ENCODE measurements at regions not wholly inside any gene's neighbourhood (a gene's known extent, or its start where the extent isn't known, plus 50 kb on each side); places are given as distances from the start of the nearest gene placed in this dataset.

DNA sequence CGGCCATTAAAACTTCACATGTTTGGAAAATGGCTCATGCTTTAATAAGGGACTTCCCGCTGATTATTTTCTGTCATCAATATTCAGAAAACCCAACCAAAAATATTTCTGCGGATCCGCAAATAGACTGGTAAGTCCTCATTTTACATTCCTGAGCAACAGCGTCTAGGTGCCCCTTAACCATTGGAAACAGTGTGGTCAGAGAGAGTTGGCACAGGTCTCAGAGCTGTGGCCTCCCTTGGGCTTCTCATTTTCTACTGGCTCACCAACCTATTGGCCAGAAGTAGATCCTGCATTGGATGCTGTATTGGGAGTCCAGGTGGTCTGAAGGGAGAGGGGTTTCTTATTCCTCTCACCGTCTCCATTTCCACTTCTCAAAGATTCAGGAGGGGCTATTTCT lies 348.1 kb upstream of the DCBLD2 start:
- TF ChIP-seq, protein P1, sequence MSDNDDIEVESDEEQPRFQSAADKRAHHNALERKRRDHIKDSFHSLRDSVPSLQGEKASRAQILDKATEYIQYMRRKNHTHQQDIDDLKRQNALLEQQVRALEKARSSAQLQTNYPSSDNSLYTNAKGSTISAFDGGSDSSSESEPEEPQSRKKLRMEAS (IDR thresholded peaks at IDR 0.05) = no peak
- TF ChIP-seq EGR1 (IDR thresholded peaks at IDR 0.05) = no peak
- TF ChIP-seq YY1 (IDR thresholded peaks at IDR 0.05; ENCODE audit: low read depth) = no peak
- TF ChIP-seq NFIC (IDR thresholded peaks at IDR 0.05) = no peak
- no peak for TF ChIP-seq TEAD4 (IDR thresholded peaks at IDR 0.05)
- TF ChIP-seq CREB1 (IDR thresholded peaks at IDR 0.05; ENCODE audit: low read depth) = no peak
- TF ChIP-seq TAF1 (IDR thresholded peaks at IDR 0.05; ENCODE audit: low read depth) = no peak
- no peak for TF ChIP-seq ZBTB7A (IDR thresholded peaks at IDR 0.05; ENCODE audit: low read depth)
- TF ChIP-seq, protein P2, sequence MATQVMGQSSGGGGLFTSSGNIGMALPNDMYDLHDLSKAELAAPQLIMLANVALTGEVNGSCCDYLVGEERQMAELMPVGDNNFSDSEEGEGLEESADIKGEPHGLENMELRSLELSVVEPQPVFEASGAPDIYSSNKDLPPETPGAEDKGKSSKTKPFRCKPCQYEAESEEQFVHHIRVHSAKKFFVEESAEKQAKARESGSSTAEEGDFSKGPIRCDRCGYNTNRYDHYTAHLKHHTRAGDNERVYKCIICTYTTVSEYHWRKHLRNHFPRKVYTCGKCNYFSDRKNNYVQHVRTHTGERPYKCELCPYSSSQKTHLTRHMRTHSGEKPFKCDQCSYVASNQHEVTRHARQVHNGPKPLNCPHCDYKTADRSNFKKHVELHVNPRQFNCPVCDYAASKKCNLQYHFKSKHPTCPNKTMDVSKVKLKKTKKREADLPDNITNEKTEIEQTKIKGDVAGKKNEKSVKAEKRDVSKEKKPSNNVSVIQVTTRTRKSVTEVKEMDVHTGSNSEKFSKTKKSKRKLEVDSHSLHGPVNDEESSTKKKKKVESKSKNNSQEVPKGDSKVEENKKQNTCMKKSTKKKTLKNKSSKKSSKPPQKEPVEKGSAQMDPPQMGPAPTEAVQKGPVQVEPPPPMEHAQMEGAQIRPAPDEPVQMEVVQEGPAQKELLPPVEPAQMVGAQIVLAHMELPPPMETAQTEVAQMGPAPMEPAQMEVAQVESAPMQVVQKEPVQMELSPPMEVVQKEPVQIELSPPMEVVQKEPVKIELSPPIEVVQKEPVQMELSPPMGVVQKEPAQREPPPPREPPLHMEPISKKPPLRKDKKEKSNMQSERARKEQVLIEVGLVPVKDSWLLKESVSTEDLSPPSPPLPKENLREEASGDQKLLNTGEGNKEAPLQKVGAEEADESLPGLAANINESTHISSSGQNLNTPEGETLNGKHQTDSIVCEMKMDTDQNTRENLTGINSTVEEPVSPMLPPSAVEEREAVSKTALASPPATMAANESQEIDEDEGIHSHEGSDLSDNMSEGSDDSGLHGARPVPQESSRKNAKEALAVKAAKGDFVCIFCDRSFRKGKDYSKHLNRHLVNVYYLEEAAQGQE (IDR thresholded peaks at IDR 0.05; ENCODE audit: low read depth) = no peak
- TF ChIP-seq CEBPB (IDR thresholded peaks at IDR 0.05) = no peak
- TF ChIP-seq TCF12 (IDR thresholded peaks at IDR 0.05; ENCODE audit: low read depth) = no peak
- no peak for TF ChIP-seq RAD21 (IDR thresholded peaks at IDR 0.05; ENCODE audit: low read depth)
- TF ChIP-seq, protein P3, sequence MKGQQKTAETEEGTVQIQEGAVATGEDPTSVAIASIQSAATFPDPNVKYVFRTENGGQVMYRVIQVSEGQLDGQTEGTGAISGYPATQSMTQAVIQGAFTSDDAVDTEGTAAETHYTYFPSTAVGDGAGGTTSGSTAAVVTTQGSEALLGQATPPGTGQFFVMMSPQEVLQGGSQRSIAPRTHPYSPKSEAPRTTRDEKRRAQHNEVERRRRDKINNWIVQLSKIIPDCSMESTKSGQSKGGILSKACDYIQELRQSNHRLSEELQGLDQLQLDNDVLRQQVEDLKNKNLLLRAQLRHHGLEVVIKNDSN (IDR thresholded peaks at IDR 0.05) = no peak
- TF ChIP-seq EP300 (IDR thresholded peaks at IDR 0.05; ENCODE audit: borderline replicate concordance) = no peak
- no peak for TF ChIP-seq FOXM1 (IDR thresholded peaks at IDR 0.05; ENCODE audit: borderline replicate concordance, low read depth)

DNA sequence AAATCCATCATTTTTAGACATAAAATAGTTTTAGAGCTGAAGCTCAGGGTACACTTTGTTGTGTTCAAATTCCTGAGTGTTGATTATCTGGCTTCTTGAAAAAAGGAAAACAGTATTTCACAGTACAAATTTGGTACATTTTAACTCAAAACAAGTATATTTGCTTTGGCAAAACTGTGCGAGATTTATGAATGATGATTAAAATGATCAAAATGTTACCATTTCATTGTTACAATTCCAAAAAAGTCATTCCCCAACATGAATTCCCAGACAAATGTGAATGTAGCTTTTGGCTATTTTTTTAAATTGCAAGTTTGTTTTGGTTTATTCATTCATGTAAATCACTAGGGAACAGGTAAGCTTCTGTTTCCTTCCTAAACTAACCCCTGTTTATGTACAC lies 347.4 kb upstream of the DCBLD2 start:
- TF ChIP-seq, protein P1 (IDR thresholded peaks at IDR 0.05) = no peak
- no peak for TF ChIP-seq TEAD4 (IDR thresholded peaks at IDR 0.05)
- no peak for TF ChIP-seq NFIC (IDR thresholded peaks at IDR 0.05)
- TF ChIP-seq EGR1 (IDR thresholded peaks at IDR 0.05) = no peak
- TF ChIP-seq TCF12 (IDR thresholded peaks at IDR 0.05; ENCODE audit: low read depth) = no peak
- TF ChIP-seq ZBTB7A (IDR thresholded peaks at IDR 0.05; ENCODE audit: low read depth) = no peak
- TF ChIP-seq CREB1 (IDR thresholded peaks at IDR 0.05; ENCODE audit: low read depth) = no peak
- TF ChIP-seq TAF1 (IDR thresholded peaks at IDR 0.05; ENCODE audit: low read depth) = no peak
- TF ChIP-seq, protein P2 (IDR thresholded peaks at IDR 0.05; ENCODE audit: low read depth) = no peak
- TF ChIP-seq CEBPB (IDR thresholded peaks at IDR 0.05) = no peak
- no peak for TF ChIP-seq FOXM1 (IDR thresholded peaks at IDR 0.05; ENCODE audit: borderline replicate concordance, low read depth)
- no peak for TF ChIP-seq YY1 (IDR thresholded peaks at IDR 0.05; ENCODE audit: low read depth)
- TF ChIP-seq, protein P3 (IDR thresholded peaks at IDR 0.05) = no peak
- TF ChIP-seq EP300 (IDR thresholded peaks at IDR 0.05; ENCODE audit: borderline replicate concordance) = no peak
- no peak for TF ChIP-seq RAD21 (IDR thresholded peaks at IDR 0.05; ENCODE audit: low read depth)

DNA sequence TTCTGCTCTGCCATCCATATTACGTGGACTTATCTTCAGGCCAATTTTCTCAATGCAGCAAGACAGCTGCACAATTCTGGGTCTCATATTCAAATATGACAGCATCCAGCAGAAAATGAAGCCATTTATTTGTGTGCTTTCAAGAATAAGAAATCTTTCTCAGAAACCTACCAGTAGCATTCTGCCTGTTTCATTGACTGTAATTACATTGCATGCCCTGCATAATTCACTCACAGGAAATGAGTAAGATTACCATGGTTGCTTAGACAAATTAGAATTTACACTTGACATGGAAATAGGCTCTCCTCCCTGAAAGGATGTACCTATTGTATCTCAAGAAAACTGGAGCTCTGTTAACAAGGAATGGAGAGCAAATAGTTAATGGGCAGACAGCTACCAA lies 346.6 kb upstream of the DCBLD2 start:
- TF ChIP-seq TEAD4 (IDR thresholded peaks at IDR 0.05) (no peak), NFIC (IDR thresholded peaks at IDR 0.05) (no peak), FOXM1 (IDR thresholded peaks at IDR 0.05; ENCODE audit: borderline replicate concordance, low read depth) (no peak), EP300 (IDR thresholded peaks at IDR 0.05; ENCODE audit: borderline replicate concordance) (no peak), EGR1 (IDR thresholded peaks at IDR 0.05) (no peak), ZBTB7A (IDR thresholded peaks at IDR 0.05; ENCODE audit: low read depth) (no peak), YY1 (IDR thresholded peaks at IDR 0.05; ENCODE audit: low read depth) (no peak), TAF1 (IDR thresholded peaks at IDR 0.05; ENCODE audit: low read depth) (no peak), TCF12 (IDR thresholded peaks at IDR 0.05; ENCODE audit: low read depth) (no peak)
- TF ChIP-seq, protein P1 (IDR thresholded peaks at IDR 0.05) = no peak
- TF ChIP-seq, protein P3 (IDR thresholded peaks at IDR 0.05) = no peak

DNA sequence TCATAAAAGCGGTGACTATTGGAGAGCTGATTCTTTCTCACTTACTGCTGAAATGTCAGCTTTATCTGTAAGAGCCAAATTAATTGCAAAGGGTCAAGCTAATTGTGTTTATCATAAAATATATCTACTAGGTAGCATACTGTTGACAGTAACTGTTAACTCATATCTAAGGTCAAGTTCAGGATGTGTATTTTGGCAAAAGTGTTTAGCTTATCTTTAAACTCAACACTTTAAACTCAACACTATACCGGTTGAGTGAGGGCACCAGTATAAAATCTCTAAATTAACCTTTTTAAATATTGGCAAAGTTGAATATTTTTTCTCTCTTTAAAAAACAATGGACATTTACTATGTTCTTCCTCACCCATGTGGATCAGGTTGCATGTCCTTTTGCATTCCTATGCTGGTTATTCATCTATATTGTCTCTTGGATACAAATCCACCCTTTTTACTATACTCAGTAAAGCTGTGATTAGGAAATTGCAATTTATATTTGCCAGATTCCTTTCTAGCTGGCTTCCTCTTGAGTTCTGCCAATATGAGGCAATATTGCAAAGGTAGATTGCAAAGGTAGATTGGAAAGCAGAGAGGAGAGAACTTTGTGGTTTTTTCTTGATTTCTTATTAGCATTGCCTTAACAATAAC lies 344.6 kb upstream of the DCBLD2 start:
- TF ChIP-seq, protein P2 (IDR thresholded peaks at IDR 0.05; ENCODE audit: low read depth) = no peak
- TF ChIP-seq, protein P1 (IDR thresholded peaks at IDR 0.05) = no peak
- TF ChIP-seq EGR1 (IDR thresholded peaks at IDR 0.05) (no peak), FOXM1 (IDR thresholded peaks at IDR 0.05; ENCODE audit: borderline replicate concordance, low read depth) (peak; percentile 35; the same call in 1 of the 2 replicates), CREB1 (IDR thresholded peaks at IDR 0.05; ENCODE audit: low read depth) (no peak), YY1 (IDR thresholded peaks at IDR 0.05; ENCODE audit: low read depth) (no peak), CEBPB (IDR thresholded peaks at IDR 0.05) (peak; percentile 80), EP300 (IDR thresholded peaks at IDR 0.05; ENCODE audit: borderline replicate concordance) (peak; percentile 60), TEAD4 (IDR thresholded peaks at IDR 0.05) (peak; percentile 47; the same call in 1 of the 2 replicates)
- TF ChIP-seq, protein P3 (IDR thresholded peaks at IDR 0.05) = no peak

Data from Ishikawa (cell line).